Esophagus squamous epithelium (tissue), 5 donors: ENCODE measurements at regions not wholly inside any gene's neighbourhood (a gene's known extent, or its start where the extent isn't known, plus 50 kb on each side); places are given as distances from the start of the nearest gene placed in this dataset.

Experiments
- DNase-seq: peaks from one replicate; lab custom pipeline; 2025; lab: John Stamatoyannopoulos, UW
- H3K27ac ChIP-seq, 4 donors: fragments of 200-600 bp; sonication (generic); one replicate each; pipeline ENCODE4 v1.5.1; 2016 to 2019; ENCODE audit warnings: mild to moderate bottlenecking in 1 of 4
- H3K27me3 ChIP-seq, 4 donors: fragments of 200-600 bp; sonication (generic); 1 replicate in 3 of 4; 2 replicates in 1 of 4; pipeline versions ENCODE4 v1.5.1 to v1.6.0; 2017 to 2021; ENCODE audit warnings: antibody characterized with exemption in 1 of 4
- H3K36me3 ChIP-seq, 3 donors: fragments of 200-600 bp; sonication (generic); one replicate each; pipeline ENCODE4 v1.5.1; 2016 to 2019
- H3K4me1 ChIP-seq, 3 donors: fragments of 200-600 bp; sonication (generic); one replicate each; pipeline ENCODE4 v1.5.1; 2017 to 2019
- H3K4me3 ChIP-seq, 4 donors: fragments of 200-600 bp; sonication (generic); 1 replicate in 3 of 4; 2 replicates in 1 of 4; pipeline ENCODE4 v1.5.1; 2016 to 2019; ENCODE audit warnings: mild to moderate bottlenecking in 2 of 4, moderate library complexity in 1 of 4
- H3K9me3 ChIP-seq, 3 donors: fragments of 200-600 bp; sonication (generic); one replicate each; pipeline ENCODE4 v1.5.1; 2016 to 2019
- POLR2A ChIP-seq, 4 donors: fragments of 450-650 bp; IDR thresholded peaks; one replicate each; pipeline ENCODE4 v1.6.1; 2017; ENCODE audit warnings: antibody characterized with exemption in 4 of 4, mild to moderate bottlenecking in 4 of 4, moderate library complexity in 3 of 4
- WGBS, 2 donors: methylation state at CpG; one replicate each; pipeline ENCODE4 v1.1.5; 2018; 5-methylcytosine and 5-hydroxymethylcytosine counted together
- intact Hi-C: fragments of 100-400 bp; cut with DNase I; formaldehyde crosslinking; loops from one replicate; pipeline ENCODE4 v1.15.0; 2022
- TF ChIP-seq, protein P1 (sequence below), 6 experiments: fragments of 450-650 bp in 4 of 6; fragments of 200-600 bp in 2 of 6; sonication (generic) in 2 of 6; IDR thresholded peaks; one replicate each; pipeline ENCODE4 v1.5.1; 2016 to 2019; ENCODE audit warnings: antibody characterized with exemption in 6 of 6, mild to moderate bottlenecking in 4 of 6, moderate library complexity in 4 of 6
- donor health status: DM: yes; HTN: yes; CAD: no.

DNA sequence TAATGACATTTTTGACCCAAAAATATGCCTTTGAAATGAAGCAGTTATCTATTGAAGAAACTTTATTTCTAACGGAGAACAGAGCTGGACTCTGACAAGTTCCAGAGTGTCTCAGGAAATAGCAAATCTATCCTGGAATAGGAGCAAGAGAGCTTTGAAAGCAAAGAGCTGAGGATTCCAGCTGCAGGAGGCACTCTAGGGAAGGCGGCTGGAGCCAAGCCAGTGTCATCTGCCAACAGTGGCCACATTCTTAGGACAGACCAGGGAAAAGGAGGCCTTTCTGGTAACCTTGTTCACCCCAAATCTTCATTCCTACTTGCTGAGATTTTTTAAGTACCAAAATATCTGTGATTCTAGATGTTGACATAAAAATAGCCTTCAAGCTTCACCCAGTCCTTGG is 493.5 kb upstream of the B3GAT1 start:
- no peak for DNase-seq
- intact Hi-C loops = no loop called here
- TF ChIP-seq POLR2A (IDR thresholded peaks at IDR 0.05) = no peak
- WGBS, 2 donors = 51 to 67% methylated on average over 2 of the region's 2 CpGs
- peaks cover 0 to 22% (median 0%) of the 10 kb centered on the region in 4 donors for H3K27me3 ChIP-seq
- H3K36me3 ChIP-seq = no peaks in the 10 kb centered on the region
- H3K4me3 ChIP-seq = no peak overlapping the region
- H3K4me1 ChIP-seq = no peaks in the 10 kb centered on the region
- no peaks in the 10 kb centered on the region for H3K9me3 ChIP-seq
- H3K27ac ChIP-seq = no peak overlapping the region

DNA sequence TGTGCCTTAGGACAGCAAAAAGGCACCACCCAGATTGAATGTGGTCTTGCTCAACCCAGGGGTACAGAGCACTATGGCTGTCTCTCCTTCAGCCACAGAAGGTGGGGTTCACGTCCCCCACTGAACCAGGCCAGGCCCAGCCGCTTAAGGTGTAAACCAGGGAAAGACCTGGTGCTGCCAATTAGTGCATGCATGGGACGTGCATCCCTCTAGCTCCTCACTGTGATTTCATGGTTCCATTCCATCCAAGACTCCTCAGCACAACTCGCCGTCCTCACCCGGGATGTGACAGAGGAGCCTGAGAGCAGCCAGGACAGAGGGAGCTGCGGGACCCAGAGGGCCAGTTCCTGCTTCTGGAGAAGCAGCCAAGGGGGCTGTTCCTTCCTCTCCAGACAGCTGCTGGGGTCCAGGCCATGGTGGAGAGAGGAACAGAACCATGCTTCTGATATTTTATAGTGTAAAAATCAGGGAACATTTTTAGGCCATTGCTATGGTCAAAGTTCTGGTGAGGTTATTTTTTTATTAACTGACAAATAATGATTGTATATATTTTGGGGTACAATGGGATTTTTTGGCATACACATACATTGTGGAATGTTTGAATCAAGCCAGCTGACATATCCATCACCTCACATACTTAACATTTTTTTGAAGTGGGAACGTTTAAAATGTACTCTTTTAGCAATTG is 492.2 kb upstream of the B3GAT1 start:
- TF ChIP-seq, protein P1, sequence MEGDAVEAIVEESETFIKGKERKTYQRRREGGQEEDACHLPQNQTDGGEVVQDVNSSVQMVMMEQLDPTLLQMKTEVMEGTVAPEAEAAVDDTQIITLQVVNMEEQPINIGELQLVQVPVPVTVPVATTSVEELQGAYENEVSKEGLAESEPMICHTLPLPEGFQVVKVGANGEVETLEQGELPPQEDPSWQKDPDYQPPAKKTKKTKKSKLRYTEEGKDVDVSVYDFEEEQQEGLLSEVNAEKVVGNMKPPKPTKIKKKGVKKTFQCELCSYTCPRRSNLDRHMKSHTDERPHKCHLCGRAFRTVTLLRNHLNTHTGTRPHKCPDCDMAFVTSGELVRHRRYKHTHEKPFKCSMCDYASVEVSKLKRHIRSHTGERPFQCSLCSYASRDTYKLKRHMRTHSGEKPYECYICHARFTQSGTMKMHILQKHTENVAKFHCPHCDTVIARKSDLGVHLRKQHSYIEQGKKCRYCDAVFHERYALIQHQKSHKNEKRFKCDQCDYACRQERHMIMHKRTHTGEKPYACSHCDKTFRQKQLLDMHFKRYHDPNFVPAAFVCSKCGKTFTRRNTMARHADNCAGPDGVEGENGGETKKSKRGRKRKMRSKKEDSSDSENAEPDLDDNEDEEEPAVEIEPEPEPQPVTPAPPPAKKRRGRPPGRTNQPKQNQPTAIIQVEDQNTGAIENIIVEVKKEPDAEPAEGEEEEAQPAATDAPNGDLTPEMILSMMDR (IDR thresholded peaks at IDR 0.05) = no peak
- no peak for TF ChIP-seq POLR2A (IDR thresholded peaks at IDR 0.05)
- no peak overlapping the region for H3K27ac ChIP-seq
- intact Hi-C loops = no loop called here
- DNase-seq = no peak
- H3K4me3 ChIP-seq = no peak overlapping the region
- H3K9me3 ChIP-seq = no peaks in the 10 kb centered on the region
- H3K27me3 ChIP-seq = peaks cover 0 to 27% (median 0%) of the 10 kb centered on the region in 4 donors
- H3K36me3 ChIP-seq = no peaks in the 10 kb centered on the region
- WGBS, 2 donors = 49 to 76% methylated on average over 5 to 6 of the region's 8 CpGs
- no peaks in the 10 kb centered on the region for H3K4me1 ChIP-seq

DNA sequence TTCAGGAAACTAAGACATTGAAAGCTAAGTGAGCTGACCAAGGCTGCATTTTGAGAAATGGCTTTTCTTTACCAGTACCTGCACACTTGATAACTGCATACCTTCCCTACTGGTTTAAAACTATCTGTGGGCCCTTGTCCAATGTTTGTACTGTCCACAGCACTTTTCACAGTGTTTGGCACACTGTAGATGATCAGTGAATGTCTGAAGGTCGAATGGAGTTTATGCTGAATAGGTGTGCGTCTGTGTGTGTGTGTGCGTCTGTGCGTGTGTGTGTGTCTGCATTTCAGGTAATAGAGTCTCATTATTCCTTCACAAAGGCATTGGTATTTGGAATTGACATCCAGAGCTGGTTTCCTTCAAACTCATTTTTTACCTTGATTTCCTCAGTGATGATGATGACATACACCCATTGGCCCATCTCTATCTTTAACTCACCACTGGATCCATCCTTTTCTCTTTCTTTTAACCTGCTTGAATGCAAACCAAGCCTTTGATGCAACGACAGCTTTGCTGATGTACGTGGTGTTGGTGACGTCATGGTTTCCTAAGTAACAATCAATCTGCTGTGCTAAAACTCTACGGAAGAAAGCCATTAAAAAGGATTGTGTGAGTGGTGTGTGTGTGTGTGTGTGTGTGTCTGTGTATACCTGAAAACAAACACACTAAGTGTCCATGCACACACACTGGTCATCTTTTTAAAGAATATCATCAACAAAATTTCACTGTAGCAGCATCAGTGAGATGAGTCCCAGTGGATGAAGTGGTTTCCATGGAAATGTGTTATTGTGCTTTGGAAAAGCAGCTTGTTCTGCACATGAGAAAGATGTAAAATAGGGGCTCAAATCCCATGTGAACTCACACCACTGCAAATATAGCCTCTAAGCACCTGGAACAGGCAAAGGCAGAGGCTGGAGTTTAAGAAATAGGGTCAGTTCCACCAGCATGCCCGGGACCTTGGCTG is 490.2 kb upstream of the B3GAT1 start:
- no peak for TF ChIP-seq POLR2A (IDR thresholded peaks at IDR 0.05)
- TF ChIP-seq, protein P1 (IDR thresholded peaks at IDR 0.05) = no peak
- Histone ChIP-seq H3K4me1 (no peaks in the 10 kb centered on the region), H3K27me3 (peaks cover 0 to 27% (median 0%) of the 10 kb centered on the region in 4 donors), H3K27ac (no peak overlapping the region), H3K36me3 (no peaks in the 10 kb centered on the region), H3K9me3 (no peaks in the 10 kb centered on the region), H3K4me3 (no peak overlapping the region)
- intact Hi-C loops = no loop called here
- WGBS, 2 donors = 62 to 68% methylated on average over 9 of the region's 9 CpGs
- no peak for DNase-seq

DNA sequence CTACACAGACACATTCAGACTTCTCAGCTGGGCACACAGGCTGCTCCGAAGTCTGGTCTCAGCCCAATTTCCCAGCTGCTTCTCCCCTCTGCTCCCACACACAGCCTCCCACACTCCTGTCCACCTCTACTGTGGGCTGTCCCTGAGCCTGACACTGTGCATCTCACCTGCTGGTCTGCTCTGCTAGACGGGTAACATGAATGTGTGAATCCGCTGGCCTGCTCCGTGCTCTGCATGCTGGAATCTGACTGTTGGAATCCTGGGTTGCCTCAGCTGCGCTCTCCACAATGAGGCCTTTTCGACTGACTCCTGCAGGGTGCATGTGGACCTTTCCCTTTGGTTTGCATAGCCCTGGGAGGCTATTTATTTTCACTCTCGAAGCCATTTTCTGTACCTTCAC is 489.5 kb upstream of the B3GAT1 start:
- WGBS, 2 donors = 41 to 46% methylated on average over 7 of the region's 7 CpGs
- intact Hi-C loops = no loop called here
- no peak overlapping the region for H3K4me3 ChIP-seq
- no peak for DNase-seq
- H3K36me3 ChIP-seq = no peaks in the 10 kb centered on the region
- TF ChIP-seq POLR2A (IDR thresholded peaks at IDR 0.05) = no peak
- TF ChIP-seq, protein P1 (IDR thresholded peaks at IDR 0.05) = no peak
- H3K27me3 ChIP-seq = peaks cover 0 to 27% (median 0%) of the 10 kb centered on the region in 4 donors
- H3K4me1 ChIP-seq = no peaks in the 10 kb centered on the region
- no peak overlapping the region for H3K27ac ChIP-seq
- no peaks in the 10 kb centered on the region for H3K9me3 ChIP-seq

DNA sequence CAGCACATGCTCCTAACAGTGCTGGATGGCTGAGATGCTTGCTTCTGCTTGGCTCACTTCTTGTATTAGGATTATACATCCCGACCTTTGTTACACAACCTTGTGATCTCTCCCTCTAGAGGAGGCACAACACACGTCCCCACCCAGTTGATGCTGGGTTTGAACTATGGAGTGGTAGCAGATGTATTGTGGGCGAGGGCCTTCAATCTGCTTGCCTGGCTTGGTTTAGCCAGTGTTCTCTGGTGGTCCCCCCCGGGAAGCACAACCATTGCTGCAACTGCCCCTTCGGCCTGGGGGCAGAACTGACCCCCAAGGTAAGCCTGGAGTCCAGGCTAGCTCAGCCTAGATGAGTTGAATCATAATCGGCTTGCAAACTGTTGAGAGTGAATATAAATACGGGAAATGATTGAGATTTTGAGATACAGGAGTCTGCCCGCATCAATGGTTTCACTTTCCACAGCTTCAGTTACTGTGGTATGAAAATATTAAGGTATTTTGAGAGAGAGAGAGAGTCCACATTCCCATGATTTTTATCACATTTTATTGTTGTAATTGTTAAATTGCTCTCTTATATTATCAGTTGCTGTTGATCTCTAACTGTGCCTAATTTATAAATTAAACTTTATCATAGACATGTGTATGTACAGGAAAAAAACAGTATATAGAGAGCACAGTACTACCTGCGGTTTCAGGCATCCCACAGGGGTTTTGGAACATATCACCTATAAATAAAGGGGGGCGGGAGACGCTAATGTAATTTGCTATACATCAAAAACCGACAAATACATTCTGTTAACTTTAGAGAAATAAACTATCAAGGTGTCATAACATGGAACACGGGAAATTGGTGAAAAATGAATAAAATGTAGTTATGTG is 482.0 kb upstream of the B3GAT1 start:
- no peak for TF ChIP-seq POLR2A (IDR thresholded peaks at IDR 0.05)
- TF ChIP-seq, protein P1 (IDR thresholded peaks at IDR 0.05) = no peak
- 67 to 68% methylated on average over 13 of the region's 13 CpGs for WGBS, 2 donors
- intact Hi-C loops = no loop called here
- Histone ChIP-seq H3K9me3 (no peaks in the 10 kb centered on the region), H3K27ac (no peak overlapping the region), H3K27me3 (peaks cover 0 to 4% (median 0%) of the 10 kb centered on the region in 4 donors), H3K4me1 (no peaks in the 10 kb centered on the region), H3K4me3 (no peak overlapping the region), H3K36me3 (no peaks in the 10 kb centered on the region)
- no peak for DNase-seq
